ENCODE measurements at regions not wholly inside any gene's neighbourhood (a gene's known extent, or its start where the extent isn't known, plus 50 kb on each side); places are given as distances from the start of the nearest gene placed in this dataset.
A peak's percentile ranks its signal among the peaks of the same experiment; 100 is the strongest.

DNA sequence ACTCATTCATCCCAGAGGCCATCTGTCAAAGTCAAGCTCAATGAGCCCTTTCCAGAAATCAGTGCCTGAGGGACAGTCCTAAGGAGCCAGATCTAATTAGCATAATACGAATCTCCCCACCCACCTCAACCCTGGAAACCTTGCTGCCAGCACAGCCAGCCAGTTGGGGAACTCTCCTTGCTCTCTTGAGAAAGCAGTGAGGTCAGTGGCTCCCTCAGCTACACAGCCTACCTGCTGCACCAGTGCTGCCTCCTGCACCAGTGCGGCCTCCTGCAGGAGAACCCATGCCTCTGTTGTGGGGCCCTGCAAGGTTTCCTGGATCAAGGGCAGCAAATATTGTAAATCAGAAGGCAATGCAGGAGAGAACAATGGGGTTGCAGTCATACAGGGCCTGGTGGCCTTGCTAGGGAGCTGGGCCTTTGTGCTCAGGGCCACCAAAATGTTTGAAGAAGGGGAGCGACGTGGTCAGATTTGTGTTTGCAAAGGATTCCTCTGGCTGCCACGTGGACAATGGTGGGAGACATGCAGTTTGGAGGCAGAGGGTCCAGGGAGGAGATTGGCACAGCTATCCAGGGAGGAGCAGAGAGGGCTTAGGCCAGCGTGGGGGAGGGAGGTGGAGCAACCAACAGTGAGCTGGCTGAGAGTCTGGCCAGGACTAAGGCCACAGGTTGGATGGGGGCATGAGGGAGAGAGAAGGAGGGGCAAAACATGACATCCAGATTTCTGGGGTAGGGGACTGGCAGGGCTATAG is 124.3 kb upstream of the MAMLD1 start:
- no peak overlapping the region for H3K27ac Mint-ChIP-seq
- Histone ChIP-seq H3K27ac (ENCODE audit: low read depth, low read length) (no peak overlapping the region), H3K36me3 (ENCODE audit: control insufficient read depth in 2 of 3, insufficient read depth in 3 of 3, low read length in 3 of 3) (no peaks in the 10 kb centered on the region), H3K4me1 (ENCODE audit: control insufficient read depth in 2 of 2, insufficient read depth in 2 of 2, low read length in 2 of 2) (no peaks in the 10 kb centered on the region), H3K4me3 (ENCODE audit: low read length) (no peak overlapping the region), H3K9me3 (ENCODE audit: control insufficient read depth in 2 of 3, low read length in 3 of 3) (no peaks in the 10 kb centered on the region), H3K27me3 (ENCODE audit: control insufficient read depth in 2 of 2, insufficient read depth in 2 of 2, low read length in 2 of 2) (no peaks in the 10 kb centered on the region)
- H3K4me1 Mint-ChIP-seq = no peaks in the 10 kb centered on the region
- CTCF ChIA-PET = no interaction called here
- H3K36me3 Mint-ChIP-seq = no peaks in the 10 kb centered on the region
- no peak overlapping the region for H3K4me3 Mint-ChIP-seq
- no peak for DNase-seq
- ATAC-seq = no peak
- intact Hi-C loops (cut with micrococcal nuclease) = no loop called here
- peaks cover 0 to 2% (median 0%) of the 10 kb centered on the region in 11 donors for H3K9me3 Mint-ChIP-seq
- POLR2A ChIA-PET = no interaction called here
- peaks cover 0 to 2% (median 0%) of the 10 kb centered on the region in 5 donors for H3K27me3 Mint-ChIP-seq

DNA sequence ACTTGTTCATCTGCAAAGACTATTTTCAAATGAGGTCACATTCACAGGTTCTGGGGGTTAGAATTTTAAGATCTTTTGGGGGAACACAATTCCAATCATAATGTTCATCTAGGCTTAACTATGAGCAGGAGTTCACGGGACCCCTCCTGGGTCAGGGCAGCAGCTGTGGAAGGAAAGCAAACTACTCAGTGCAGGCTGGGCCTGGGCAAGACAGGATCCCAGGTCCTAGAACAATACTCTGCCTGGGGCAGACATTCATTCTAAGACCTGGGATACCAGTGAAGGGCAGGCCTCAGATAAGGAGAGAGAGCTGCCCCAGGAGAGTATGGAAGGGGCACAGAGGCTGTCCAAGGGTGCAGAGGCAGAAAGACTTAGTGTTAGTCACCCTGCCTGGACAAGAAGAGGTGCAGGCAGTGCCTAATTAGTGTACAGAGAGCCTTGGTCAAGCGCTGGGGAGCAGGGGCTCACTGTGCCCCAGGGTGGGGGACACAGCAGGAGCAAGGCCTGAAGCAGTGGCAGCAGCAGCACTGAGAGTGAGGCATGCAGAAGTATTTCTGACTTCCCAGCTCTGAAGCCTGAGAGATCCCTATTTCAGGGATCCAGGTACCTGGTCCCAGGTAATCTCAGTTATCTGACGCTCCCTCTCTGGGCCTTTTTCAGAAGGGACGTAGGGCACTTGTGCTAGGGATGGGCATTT is 123.0 kb upstream of the MAMLD1 start:
- CTCF ChIA-PET = no interaction called here
- peaks cover 0 to 6% (median 0%) of the 10 kb centered on the region in 5 donors for H3K27me3 Mint-ChIP-seq

DNA sequence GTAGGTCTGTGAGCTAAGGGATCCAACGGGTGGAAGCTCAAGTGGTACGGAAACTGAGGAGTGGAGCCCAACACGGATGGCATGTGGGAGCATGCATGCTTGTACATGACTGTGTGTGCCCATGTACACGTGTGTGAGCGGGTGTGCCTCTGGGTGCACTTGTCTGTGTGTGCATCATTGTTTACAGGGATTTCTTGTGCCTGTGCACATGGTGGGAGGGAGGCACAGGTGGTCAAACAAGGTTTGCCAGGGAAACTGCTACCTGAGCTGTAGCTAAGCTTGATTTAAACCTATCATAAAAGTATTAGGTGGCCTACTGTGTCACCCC is 122.5 kb upstream of the MAMLD1 start:
- Histone ChIP-seq H3K36me3 (ENCODE audit: control insufficient read depth in 2 of 3, insufficient read depth in 3 of 3, low read length in 3 of 3) (no peaks in the 10 kb centered on the region), H3K27me3 (ENCODE audit: control insufficient read depth in 2 of 2, insufficient read depth in 2 of 2, low read length in 2 of 2) (no peaks in the 10 kb centered on the region), H3K4me1 (ENCODE audit: control insufficient read depth in 2 of 2, insufficient read depth in 2 of 2, low read length in 2 of 2) (no peaks in the 10 kb centered on the region), H3K4me3 (ENCODE audit: low read length) (no peak overlapping the region), H3K27ac (ENCODE audit: low read depth, low read length) (no peak overlapping the region), H3K9me3 (ENCODE audit: control insufficient read depth in 2 of 3, low read length in 3 of 3) (no peaks in the 10 kb centered on the region)
- ATAC-seq (no peak), DNase-seq (no peak)
- Mint-ChIP-seq H3K4me3 (no peak overlapping the region), H3K27me3 (peaks cover 0 to 6% (median 0%) of the 10 kb centered on the region in 5 donors), H3K4me1 (no peaks in the 10 kb centered on the region), H3K36me3 (no peaks in the 10 kb centered on the region), H3K27ac (no peak overlapping the region), H3K9me3 (peaks cover 0 to 7% (median 0%) of the 10 kb centered on the region in 11 donors)
- POLR2A ChIA-PET = no interaction called here
- CTCF ChIA-PET = no interaction called here
- intact Hi-C loops (cut with micrococcal nuclease) = no loop called here

More for the DNA sequence above, 123.0 kb upstream of the MAMLD1 start:
- Histone ChIP-seq H3K36me3 (ENCODE audit: control insufficient read depth in 2 of 3, insufficient read depth in 3 of 3, low read length in 3 of 3) (no peaks in the 10 kb centered on the region), H3K4me1 (ENCODE audit: control insufficient read depth in 2 of 2, insufficient read depth in 2 of 2, low read length in 2 of 2) (no peaks in the 10 kb centered on the region), H3K4me3 (ENCODE audit: low read length) (no peak overlapping the region), H3K9me3 (ENCODE audit: control insufficient read depth in 2 of 3, low read length in 3 of 3) (no peaks in the 10 kb centered on the region), H3K27me3 (ENCODE audit: control insufficient read depth in 2 of 2, insufficient read depth in 2 of 2, low read length in 2 of 2) (no peaks in the 10 kb centered on the region), H3K27ac (ENCODE audit: low read depth, low read length) (no peak overlapping the region)
- no peak overlapping the region for H3K27ac Mint-ChIP-seq
- peaks cover 0 to 7% (median 0%) of the 10 kb centered on the region in 11 donors for H3K9me3 Mint-ChIP-seq
- no peaks in the 10 kb centered on the region for H3K36me3 Mint-ChIP-seq
- POLR2A ChIA-PET = no interaction called here
- no peaks in the 10 kb centered on the region for H3K4me1 Mint-ChIP-seq
- DNase-seq = no peak
- no peak for ATAC-seq
- H3K4me3 Mint-ChIP-seq = no peak overlapping the region
- intact Hi-C loops (cut with micrococcal nuclease) = no loop called here

DNA sequence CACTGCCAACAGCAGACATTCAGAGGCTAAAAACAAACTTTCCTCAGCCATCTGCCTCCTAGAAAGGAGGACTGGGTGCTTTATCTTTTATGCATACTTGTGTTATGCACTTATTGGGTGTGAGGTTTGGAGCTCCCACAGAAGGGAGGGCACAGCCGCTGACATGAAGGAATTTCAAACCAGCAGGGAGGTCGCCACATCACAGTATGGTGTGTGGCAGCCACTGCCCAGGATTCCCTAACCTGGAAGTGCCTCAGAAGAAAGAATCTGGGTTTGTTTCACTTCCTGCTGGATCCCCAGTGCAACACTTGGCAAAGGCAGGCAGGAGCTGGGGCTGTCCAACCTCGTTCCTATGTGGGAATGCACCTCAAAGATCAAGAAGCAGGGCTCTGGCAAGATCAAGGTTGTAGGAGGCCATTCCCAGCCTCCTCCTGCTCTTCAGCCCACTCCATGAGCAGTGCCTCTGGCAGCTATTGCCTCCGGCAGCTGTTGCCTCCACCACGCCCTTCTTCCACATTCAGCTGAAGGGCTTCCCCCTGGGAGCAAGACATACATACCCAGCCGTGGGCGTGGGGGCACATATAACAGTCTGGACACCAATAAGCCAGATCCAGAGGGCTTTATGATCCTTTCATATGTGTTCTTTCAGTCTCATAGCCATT is 109.0 kb upstream of the MAMLD1 start:
- Mint-ChIP-seq H3K4me3 (no peak overlapping the region), H3K4me1 (peaks cover 0 to 11% (median 7%) of the 10 kb centered on the region in 7 donors)
- POLR2A ChIA-PET = no interaction called here

DNA sequence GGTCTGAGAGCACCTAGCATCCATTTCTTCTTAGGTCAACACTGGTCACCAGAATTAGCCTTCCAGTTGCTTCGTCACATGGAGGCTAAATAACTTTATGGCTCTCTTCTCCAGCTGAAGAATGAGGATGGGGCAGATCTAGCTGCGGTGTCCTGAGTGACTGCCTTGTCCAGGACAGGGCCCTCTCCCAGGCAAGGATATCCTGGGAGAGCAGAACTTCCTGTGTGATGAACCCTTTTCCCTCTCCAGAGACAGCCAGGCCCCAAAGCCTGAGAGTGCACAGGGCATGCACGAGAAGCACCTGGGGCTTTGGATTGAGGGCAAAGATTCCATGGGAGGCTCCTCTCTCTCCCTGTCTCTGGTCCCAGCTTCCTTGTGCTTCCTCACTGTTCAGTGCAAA is 108.2 kb upstream of the MAMLD1 start:
- ChIA-PET CTCF (no interaction called here), POLR2A (no interaction called here)
- DNase-seq (no peak), ATAC-seq (no peak)
- H3K27ac Mint-ChIP-seq = no peak overlapping the region
- Histone ChIP-seq H3K36me3 (ENCODE audit: control insufficient read depth in 2 of 3, insufficient read depth in 3 of 3, low read length in 3 of 3) (no peaks in the 10 kb centered on the region), H3K27ac (ENCODE audit: low read depth, low read length) (no peak overlapping the region), H3K4me3 (ENCODE audit: low read length) (no peak overlapping the region), H3K9me3 (ENCODE audit: control insufficient read depth in 2 of 3, low read length in 3 of 3) (no peaks in the 10 kb centered on the region), H3K4me1 (ENCODE audit: control insufficient read depth in 2 of 2, insufficient read depth in 2 of 2, low read length in 2 of 2) (peaks cover 0 to 4% of the 10 kb centered on the region in 2 donors), H3K27me3 (ENCODE audit: control insufficient read depth in 2 of 2, insufficient read depth in 2 of 2, low read length in 2 of 2) (no peaks in the 10 kb centered on the region)
- no peaks in the 10 kb centered on the region for H3K9me3 Mint-ChIP-seq
- peaks cover 0 to 11% (median 7%) of the 10 kb centered on the region in 7 donors for H3K4me1 Mint-ChIP-seq
- H3K36me3 Mint-ChIP-seq = no peaks in the 10 kb centered on the region
- intact Hi-C loops (cut with micrococcal nuclease) = no loop called here
- H3K27me3 Mint-ChIP-seq = no peaks in the 10 kb centered on the region
- H3K4me3 Mint-ChIP-seq = no peak overlapping the region

More for the DNA sequence above, 109.0 kb upstream of the MAMLD1 start:
- no peaks in the 10 kb centered on the region for H3K9me3 Mint-ChIP-seq
- ATAC-seq (no peak), DNase-seq (no peak)
- H3K4me3 ChIP-seq (ENCODE audit: low read length) = no peak overlapping the region
- no peaks in the 10 kb centered on the region for H3K36me3 Mint-ChIP-seq
- no peaks in the 10 kb centered on the region for H3K36me3 ChIP-seq (ENCODE audit: control insufficient read depth in 2 of 3, insufficient read depth in 3 of 3, low read length in 3 of 3)
- no peak overlapping the region for H3K27ac ChIP-seq (ENCODE audit: low read depth, low read length)
- intact Hi-C loops (cut with micrococcal nuclease) = no loop called here
- no peaks in the 10 kb centered on the region for H3K9me3 ChIP-seq (ENCODE audit: control insufficient read depth in 2 of 3, low read length in 3 of 3)
- no peaks in the 10 kb centered on the region for H3K27me3 Mint-ChIP-seq
- no peak overlapping the region for H3K27ac Mint-ChIP-seq
- CTCF ChIA-PET = no interaction called here
- peaks cover 0 to 4% of the 10 kb centered on the region in 2 donors for H3K4me1 ChIP-seq (ENCODE audit: control insufficient read depth in 2 of 2, insufficient read depth in 2 of 2, low read length in 2 of 2)
- H3K27me3 ChIP-seq (ENCODE audit: control insufficient read depth in 2 of 2, insufficient read depth in 2 of 2, low read length in 2 of 2) = no peaks in the 10 kb centered on the region

DNA sequence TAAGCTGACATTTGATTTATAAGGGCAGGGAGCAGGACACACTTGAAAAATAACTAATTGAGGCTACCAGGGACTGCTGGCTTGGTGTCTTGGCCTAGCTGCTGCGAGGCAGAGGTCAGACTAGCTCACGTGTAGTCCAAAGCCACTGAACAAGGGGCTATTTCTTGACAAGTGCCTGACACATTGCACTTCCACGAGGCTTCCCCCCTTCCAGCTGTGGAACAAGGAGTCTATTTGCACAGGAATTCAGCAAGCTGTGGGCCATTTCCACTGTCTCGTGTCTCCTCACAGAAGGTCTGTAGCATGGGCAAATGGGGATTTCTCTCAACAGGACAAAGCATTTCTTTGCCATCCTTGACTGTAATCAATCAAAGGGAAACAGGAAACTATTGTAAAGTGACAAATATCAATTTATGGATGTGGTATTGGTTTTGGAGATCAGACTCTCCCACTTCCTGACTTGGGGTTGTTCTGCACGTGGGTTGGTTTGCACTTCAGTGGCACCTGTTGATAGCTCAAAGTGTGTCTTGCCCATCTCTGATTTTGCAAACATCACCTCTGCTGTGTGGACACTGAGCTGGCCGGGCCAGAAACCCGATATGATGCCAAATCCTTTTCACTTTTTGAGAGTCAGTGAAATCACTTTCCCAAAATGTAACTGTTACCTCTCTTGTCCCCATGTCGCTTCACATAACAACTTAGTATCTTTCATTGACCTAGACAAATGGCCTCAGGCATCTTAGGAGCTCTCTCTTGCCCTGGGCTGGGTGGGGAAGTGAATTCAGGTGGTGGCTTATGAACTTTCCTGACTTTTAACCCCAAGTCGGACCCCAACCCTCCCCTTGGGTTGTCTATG is 107.4 kb upstream of the MAMLD1 start:
- no peak overlapping the region for H3K27ac ChIP-seq (ENCODE audit: low read depth, low read length)
- Mint-ChIP-seq H3K27ac (peak overlapping the region in 1 of 9 donors; percentile 29), H3K4me3 (no peak overlapping the region), H3K36me3 (no peaks in the 10 kb centered on the region), H3K9me3 (no peaks in the 10 kb centered on the region), H3K4me1 (peaks cover 0 to 11% (median 7%) of the 10 kb centered on the region in 7 donors), H3K27me3 (no peaks in the 10 kb centered on the region)
- no peaks in the 10 kb centered on the region for H3K27me3 ChIP-seq (ENCODE audit: control insufficient read depth in 2 of 2, insufficient read depth in 2 of 2, low read length in 2 of 2)
- no peaks in the 10 kb centered on the region for H3K36me3 ChIP-seq (ENCODE audit: control insufficient read depth in 2 of 3, insufficient read depth in 3 of 3, low read length in 3 of 3)
- ATAC-seq = no peak
- no peaks in the 10 kb centered on the region for H3K9me3 ChIP-seq (ENCODE audit: control insufficient read depth in 2 of 3, low read length in 3 of 3)
- intact Hi-C loops (cut with micrococcal nuclease) = no loop called here
- H3K4me3 ChIP-seq (ENCODE audit: low read length) = no peak overlapping the region
- POLR2A ChIA-PET = no interaction called here
- H3K4me1 ChIP-seq (ENCODE audit: control insufficient read depth in 2 of 2, insufficient read depth in 2 of 2, low read length in 2 of 2) = peaks cover 0 to 4% of the 10 kb centered on the region in 2 donors
- CTCF ChIA-PET = no interaction called here
- DNase-seq = no peak
